SK-N-SH (cell line): ENCODE measurements at regions not wholly inside any gene's neighbourhood (a gene's known extent, or its start where the extent isn't known, plus 50 kb on each side); places are given as distances from the start of the nearest gene placed in this dataset.

Experiments
- CTCF ChIP-seq: fragments of 200-600 bp; sonication (generic); IDR thresholded peaks from 2 replicates; pipeline ENCODE4 v1.6.1; 2017; ENCODE audit warnings: antibody characterized with exemption, mild to moderate bottlenecking, moderate library complexity
- FOXJ3 ChIP-seq: sonication (generic); formaldehyde crosslinking; IDR thresholded peaks from 2 replicates; pipeline ENCODE4 v1.5.1; 2020; ENCODE audit warnings: mild to moderate bottlenecking, missing genetic modification reagents
- FOXM1 ChIP-seq: IDR thresholded peaks from 2 replicates; pipeline ENCODE4 v1.4.0; 2012; ENCODE audit warnings: low read depth, mild to moderate bottlenecking
- JUND ChIP-seq: IDR thresholded peaks from 2 replicates; pipeline ENCODE4 v1.4.0; 2012
- REST ChIP-seq: IDR thresholded peaks from 2 replicates; pipeline ENCODE4 v1.6.1; 2012; ENCODE audit warnings: mild to moderate bottlenecking, low read depth, low read length, moderate library complexity
- RXRA ChIP-seq: IDR thresholded peaks from 2 replicates; pipeline ENCODE4 v1.4.0; 2012; ENCODE audit warnings: low read depth, mild to moderate bottlenecking, borderline replicate concordance
- SIN3A ChIP-seq: IDR thresholded peaks from 2 replicates; pipeline ENCODE4 v1.6.1; 2012; ENCODE audit warnings: low read depth, mild to moderate bottlenecking, low read length, moderate library complexity, borderline replicate concordance
- TAF1 ChIP-seq: IDR thresholded peaks from 2 replicates; pipeline ENCODE4 v1.6.1; 2012; ENCODE audit warnings: low read depth, mild to moderate bottlenecking, low read length, moderate library complexity, borderline replicate concordance
- TEAD4 ChIP-seq: IDR thresholded peaks from 2 replicates; pipeline ENCODE4 v1.4.0; 2012; ENCODE audit warnings: mild to moderate bottlenecking, borderline replicate concordance; ENCODE audit not compliant: insufficient read depth
- USF2 ChIP-seq: fragments of 150-350 bp; IDR thresholded peaks from 2 replicates; pipeline ENCODE4 v1.6.1; 2017; ENCODE audit warnings: antibody characterized with exemption, low read length, low read depth, borderline replicate concordance

- TF ChIP-seq CTCF (no peak), USF2 (no peak), TAF1 (no peak), FOXJ3 (CRISPR knock-in tag) (no peak), REST (no peak), SIN3A (no peak), RXRA (no peak), FOXM1 (no peak), JUND (no peak), TEAD4 (no peak)
These were observed 72.6 kb downstream of the FOXL3 start for GRCh38 chr7:362402-363096.
